SK-N-SH (cell line): ENCODE measurements at regions not wholly inside any gene's neighbourhood (a gene's known extent, or its start where the extent isn't known, plus 50 kb on each side); places are given as distances from the start of the nearest gene placed in this dataset.
"Not testable (repeated sequence)": the region's sequence is repeated elsewhere in the genome, so short reads cannot be mapped to it uniquely, and the experiment has no call there.

ENCODE experiments used
- CTCF ChIA-PET: fragments of 300-600, 350-600 bp; formaldehyde crosslinking; extraction: SDS; loops from one replicate; lab custom pipeline; 2021; lab: Yijun Ruan, JAX
- POLR2A ChIA-PET: fragments of 350-600 bp; sonication (Branson Sonifier 250); formaldehyde crosslinking; extraction: SDS; loops from one replicate; lab custom pipeline; 2020; ENCODE audit warnings: antibody characterized with exemption, inconsistent platforms; lab: Yijun Ruan, JAX
- DNase-seq: peaks from one replicate; pipeline ENCODE4 v3.0.0; 2012
- H2AFZ ChIP-seq: fragments of 200-600 bp; sonication (generic); 2 replicates; pipeline ENCODE4 v1.8.1; 2016; ENCODE audit warnings: antibody characterized with exemption, mild to moderate bottlenecking, low read depth
- H3F3A ChIP-seq: fragments of 200-600 bp; sonication (generic); replicated peaks from 2 replicates; pipeline ENCODE3; 2016; ENCODE audit warnings: antibody characterized with exemption, mild to moderate bottlenecking; ENCODE audit not compliant: insufficient read depth
- H3K27ac ChIP-seq, 2 experiments: fragments of 200-500 bp in 1 of 2; fragments of 200-600 bp in 1 of 2; sonication (Bioruptor generic) in 1 of 2; sonication (generic), shearing (Covaris generic) in 1 of 2; 2 replicates each; pipeline versions ENCODE4 v1.5.1 to v1.6.1; 2014 to 2016; ENCODE audit warnings: low read depth in 2 of 2, inconsistent platforms in 1 of 2, low read length in 1 of 2, mild to moderate bottlenecking in 1 of 2, mixed read lengths in 1 of 2
- H3K27me3 ChIP-seq: fragments of 200-600 bp; sonication (generic), shearing (Covaris generic); 2 replicates; pipeline ENCODE4 v1.6.1; 2016; ENCODE audit warnings: mixed run types; ENCODE audit not compliant: insufficient read depth
- H3K36me3 ChIP-seq, 2 experiments: fragments of 200-500 bp in 1 of 2; fragments of 200-600 bp in 1 of 2; sonication (Bioruptor generic) in 1 of 2; sonication (generic) in 1 of 2; replicated peaks in 1 of 2; 2 replicates each; pipeline versions ENCODE3 to v1.5.1; 2014 to 2016; ENCODE audit warnings: low read length in 1 of 2, mild to moderate bottlenecking in 1 of 2; ENCODE audit not compliant: insufficient read depth in 2 of 2, control insufficient read depth in 1 of 2
- H3K4me1 ChIP-seq, 2 experiments: fragments of 200-500 bp in 1 of 2; fragments of 200-600 bp in 1 of 2; sonication (Bioruptor generic) in 1 of 2; sonication (generic), shearing (Covaris generic) in 1 of 2; 2 replicates each; pipeline versions ENCODE4 v1.5.1 to v1.6.1; 2014 to 2016; ENCODE audit warnings: low read depth in 1 of 2, low read length in 1 of 2, mixed run types in 1 of 2; ENCODE audit not compliant: insufficient read depth in 2 of 2, control insufficient read depth in 1 of 2
- H3K4me2 ChIP-seq: fragments of 200-600 bp; sonication (generic), shearing (Covaris generic); 2 replicates; pipeline ENCODE4 v1.6.1; 2017; ENCODE audit warnings: mixed run types
- H3K4me3 ChIP-seq, 2 experiments: fragments of 200-500 bp in 1 of 2; fragments of 200-600 bp in 1 of 2; sonication (Bioruptor generic) in 1 of 2; sonication (generic), shearing (Covaris generic) in 1 of 2; 2 replicates each; pipeline versions ENCODE4 v1.5.1 to v1.8.1; 2014 to 2016; ENCODE audit warnings: low read depth in 2 of 2, inconsistent platforms in 1 of 2, low read length in 1 of 2, mild to moderate bottlenecking in 1 of 2, mixed read lengths in 1 of 2, moderate library complexity in 1 of 2
- H3K79me2 ChIP-seq: fragments of 200-600 bp; sonication (generic); 2 replicates; pipeline ENCODE4 v1.8.1; 2017; ENCODE audit warnings: mild to moderate bottlenecking; ENCODE audit not compliant: insufficient read depth
- H3K9ac ChIP-seq: fragments of 200-600 bp; sonication (generic); 2 replicates; pipeline ENCODE4 v1.6.1; 2017; ENCODE audit warnings: mixed run types
- H3K9me2 ChIP-seq: fragments of 200-600 bp; sonication (generic); 2 replicates; pipeline ENCODE4 v1.6.1; 2017; ENCODE audit warnings: mixed run types
- H3K9me3 ChIP-seq: fragments of 200-600 bp; sonication (generic); 2 replicates; pipeline ENCODE4 v1.6.1; 2017; ENCODE audit warnings: mixed run types, mild to moderate bottlenecking, moderate library complexity
- H4K20me1 ChIP-seq: fragments of 200-600 bp; sonication (generic); 2 replicates; pipeline ENCODE4 v1.6.1; 2017; ENCODE audit warnings: mild to moderate bottlenecking, mixed run types; ENCODE audit not compliant: insufficient read depth
- CHD2 ChIP-seq: fragments of 150-350 bp; IDR thresholded peaks from 2 replicates; pipeline ENCODE4 v1.6.1; 2018; ENCODE audit warnings: low read length; ENCODE audit not compliant: partially characterized antibody
- FOXJ3 ChIP-seq: sonication (generic); formaldehyde crosslinking; IDR thresholded peaks from 2 replicates; pipeline ENCODE4 v1.5.1; 2020; ENCODE audit warnings: mild to moderate bottlenecking, missing genetic modification reagents
- RAD21 ChIP-seq: IDR thresholded peaks from 2 replicates; pipeline ENCODE4 v1.6.1; 2012; ENCODE audit warnings: mild to moderate bottlenecking, low read length
- RFX5 ChIP-seq: IDR thresholded peaks from 2 replicates; pipeline ENCODE4 v1.6.1; 2012; ENCODE audit warnings: mild to moderate bottlenecking, improper control_type of control experiment, low read length
- RXRA ChIP-seq: IDR thresholded peaks from 2 replicates; pipeline ENCODE4 v1.4.0; 2012; ENCODE audit warnings: low read depth, mild to moderate bottlenecking, borderline replicate concordance
- SMC3 ChIP-seq: IDR thresholded peaks from 2 replicates; pipeline ENCODE4 v1.6.1; 2012; ENCODE audit warnings: low read depth, low read length, improper control_type of control experiment
- TAF1 ChIP-seq: IDR thresholded peaks from 2 replicates; pipeline ENCODE4 v1.6.1; 2012; ENCODE audit warnings: low read depth, mild to moderate bottlenecking, low read length, moderate library complexity, borderline replicate concordance
- TCF12 ChIP-seq: IDR thresholded peaks from 2 replicates; pipeline ENCODE4 v1.4.0; 2012
- WGBS: methylation state at CpG from one replicate; pipeline ENCODE4 v1.1.6; 2017; ENCODE audit warnings: low lambda C conversion rate; 5-methylcytosine and 5-hydroxymethylcytosine counted together
- TF ChIP-seq, protein P1 (sequence below): IDR thresholded peaks from 2 replicates; pipeline ENCODE4 v1.4.0; 2012; ENCODE audit warnings: low read depth, borderline replicate concordance
- TF ChIP-seq, protein P2 (sequence below): fragments of 150-350 bp; IDR thresholded peaks from 2 replicates; pipeline ENCODE4 v1.6.1; 2017; ENCODE audit warnings: antibody characterized with exemption, low read length, low read depth, borderline replicate concordance
- TF ChIP-seq, protein P3 (sequence below): fragments of 150-350 bp; IDR thresholded peaks from 2 replicates; pipeline ENCODE4 v1.6.1; 2016; ENCODE audit warnings: mild to moderate bottlenecking, low read depth, low read length
- TF ChIP-seq, protein P4 (sequence below): IDR thresholded peaks from 2 replicates; pipeline ENCODE4; 2012
- TF ChIP-seq, protein P5 (sequence below): fragments of 200-600 bp; sonication (generic); IDR thresholded peaks from 2 replicates; pipeline ENCODE4 v1.6.1; 2017; ENCODE audit warnings: antibody characterized with exemption, mild to moderate bottlenecking, moderate library complexity
- TF ChIP-seq, protein P6 (sequence below): IDR thresholded peaks from 2 replicates; pipeline ENCODE4 v1.4.0; 2012; ENCODE audit warnings: low read depth

DNA sequence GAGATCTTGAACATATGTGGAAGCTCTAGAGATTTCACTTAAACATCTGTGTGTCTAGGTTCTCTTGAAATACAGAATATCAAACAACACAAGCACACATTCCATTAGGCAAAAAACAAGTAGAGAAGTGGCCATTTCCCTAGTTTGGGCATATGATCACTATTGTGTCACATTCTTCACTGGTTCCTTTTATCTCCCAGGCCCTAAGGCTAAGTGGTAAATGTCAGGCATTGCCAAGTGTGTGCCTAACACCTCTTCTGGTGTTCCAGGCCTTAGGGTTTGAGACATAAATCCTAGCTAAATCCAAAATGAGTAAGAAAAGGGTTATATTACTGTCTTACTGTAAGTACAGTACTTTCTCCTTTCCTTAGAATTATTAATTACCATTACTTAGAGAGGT lies 880.1 kb downstream of the PDCD6IP start:
- Histone ChIP-seq H4K20me1 (no peaks in the 10 kb centered on the region), H3K9me2 (no peaks in the 10 kb centered on the region), H3K27me3 (no peaks in the 10 kb centered on the region), H3F3A (no peaks in the 10 kb centered on the region), H3K9ac (no peak overlapping the region), H3K27ac (no peak overlapping the region), H3K9me3 (no peaks in the 10 kb centered on the region), H3K79me2 (no peaks in the 10 kb centered on the region), H3K4me1 (no peaks in the 10 kb centered on the region), H3K4me2 (no peak overlapping the region), H3K4me3 (no peak overlapping the region), H2AFZ (no peak overlapping the region), H3K36me3 (no peaks in the 10 kb centered on the region)
- TF ChIP-seq, protein P1, sequence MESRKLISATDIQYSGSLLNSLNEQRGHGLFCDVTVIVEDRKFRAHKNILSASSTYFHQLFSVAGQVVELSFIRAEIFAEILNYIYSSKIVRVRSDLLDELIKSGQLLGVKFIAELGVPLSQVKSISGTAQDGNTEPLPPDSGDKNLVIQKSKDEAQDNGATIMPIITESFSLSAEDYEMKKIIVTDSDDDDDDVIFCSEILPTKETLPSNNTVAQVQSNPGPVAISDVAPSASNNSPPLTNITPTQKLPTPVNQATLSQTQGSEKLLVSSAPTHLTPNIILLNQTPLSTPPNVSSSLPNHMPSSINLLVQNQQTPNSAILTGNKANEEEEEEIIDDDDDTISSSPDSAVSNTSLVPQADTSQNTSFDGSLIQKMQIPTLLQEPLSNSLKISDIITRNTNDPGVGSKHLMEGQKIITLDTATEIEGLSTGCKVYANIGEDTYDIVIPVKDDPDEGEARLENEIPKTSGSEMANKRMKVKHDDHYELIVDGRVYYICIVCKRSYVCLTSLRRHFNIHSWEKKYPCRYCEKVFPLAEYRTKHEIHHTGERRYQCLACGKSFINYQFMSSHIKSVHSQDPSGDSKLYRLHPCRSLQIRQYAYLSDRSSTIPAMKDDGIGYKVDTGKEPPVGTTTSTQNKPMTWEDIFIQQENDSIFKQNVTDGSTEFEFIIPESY, result no peak
- no peak for DNase-seq
- ChIA-PET POLR2A (no interaction called here), CTCF (interaction anchor here (0.8 kb wide), 1 partner anchor 795 kb away, joined by 3 read pairs; no protein-coding TSS in a partner anchor)

DNA sequence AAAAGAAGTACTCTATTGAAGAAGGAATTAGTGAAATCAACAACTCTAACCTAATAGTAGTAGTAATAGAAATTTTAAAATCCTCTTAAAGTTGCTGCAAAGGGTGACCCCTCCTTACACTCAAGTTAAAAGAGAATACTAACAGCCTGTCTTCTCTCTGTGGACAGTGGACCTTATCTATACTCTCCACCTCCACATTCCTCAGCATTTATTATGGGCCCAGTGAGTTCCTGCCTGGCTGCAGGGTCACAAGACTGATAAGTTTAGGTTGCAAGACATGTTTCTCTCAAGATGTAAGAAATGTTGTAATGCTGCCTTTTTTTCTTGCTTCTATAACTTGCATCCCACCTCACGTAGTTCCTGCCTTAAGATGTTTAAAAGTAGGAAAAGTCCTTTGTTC lies 880.6 kb downstream of the PDCD6IP start:
- H3K36me3 ChIP-seq, H3K9me2 ChIP-seq, H3K79me2 ChIP-seq, H2AFZ ChIP-seq, H3F3A ChIP-seq, H3K4me3 ChIP-seq, H3K27ac ChIP-seq, DNase-seq, POLR2A ChIA-PET, H3K9me3 ChIP-seq, H3K9ac ChIP-seq, H3K4me2 ChIP-seq, H3K4me1 ChIP-seq, H3K27me3 ChIP-seq, H4K20me1 ChIP-seq: not testable (repeated sequence)
- CTCF ChIA-PET, result interaction anchor here (0.8 kb wide), 1 partner anchor 795 kb away, joined by 3 read pairs; no protein-coding TSS in a partner anchor
- WGBS, result 9% methylated on average over 1 of the region's 1 CpG

DNA sequence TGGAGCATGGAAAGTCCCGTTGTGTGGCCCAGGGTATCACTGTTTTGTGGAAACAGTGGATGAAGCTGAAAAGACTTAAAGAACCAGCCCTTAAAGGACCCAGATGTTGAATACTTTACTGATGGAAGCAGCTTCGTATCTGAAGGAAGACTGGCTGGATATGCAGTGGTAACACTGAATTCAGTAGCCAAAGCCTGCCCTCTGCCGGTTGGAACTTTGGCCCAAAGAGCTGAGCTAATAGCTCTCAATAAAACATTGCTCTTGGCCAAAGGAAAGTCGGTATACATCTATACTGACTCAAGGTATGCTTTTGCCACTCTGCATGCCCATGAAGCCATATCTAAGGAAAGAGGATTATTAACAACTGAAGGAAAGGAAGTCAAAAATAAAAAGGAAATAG lies 885.4 kb downstream of the PDCD6IP start:
- Histone ChIP-seq H4K20me1 (no peaks in the 10 kb centered on the region), H3K79me2 (no peaks in the 10 kb centered on the region), H3K4me3 (no peak overlapping the region), H3K27ac (no peak overlapping the region; a peak in 1 of 4 replicates), H3K4me2 (no peak overlapping the region), H3K36me3 (no peaks in the 10 kb centered on the region), H3K27me3 (no peaks in the 10 kb centered on the region), H3K4me1 (no peaks in the 10 kb centered on the region), H3K9me3 (no peaks in the 10 kb centered on the region), H3F3A (no peaks in the 10 kb centered on the region), H3K9me2 (no peaks in the 10 kb centered on the region), H3K9ac (no peak overlapping the region), H2AFZ (no peak overlapping the region)
- ChIA-PET POLR2A (interaction anchor here (1.5 kb wide), 1 partner anchor 800 kb away, joined by 5 read pairs; no protein-coding TSS in a partner anchor), CTCF (interaction anchor here (0.7 to 5.3 kb wide), 24 partner anchors 9 to 1225 kb away, joined by 3 to 50 read pairs (median 4); no protein-coding TSS in a partner anchor)
- 22% methylated on average over 4 of the region's 4 CpGs for WGBS
- DNase-seq, result peak; percentile 4
- peak; percentile 79 for TF ChIP-seq RAD21
- TF ChIP-seq TAF1, result no peak
- TF ChIP-seq RFX5, result no peak
- TF ChIP-seq, protein P2, sequence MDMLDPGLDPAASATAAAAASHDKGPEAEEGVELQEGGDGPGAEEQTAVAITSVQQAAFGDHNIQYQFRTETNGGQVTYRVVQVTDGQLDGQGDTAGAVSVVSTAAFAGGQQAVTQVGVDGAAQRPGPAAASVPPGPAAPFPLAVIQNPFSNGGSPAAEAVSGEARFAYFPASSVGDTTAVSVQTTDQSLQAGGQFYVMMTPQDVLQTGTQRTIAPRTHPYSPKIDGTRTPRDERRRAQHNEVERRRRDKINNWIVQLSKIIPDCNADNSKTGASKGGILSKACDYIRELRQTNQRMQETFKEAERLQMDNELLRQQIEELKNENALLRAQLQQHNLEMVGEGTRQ, result no peak
- TF ChIP-seq, protein P3, sequence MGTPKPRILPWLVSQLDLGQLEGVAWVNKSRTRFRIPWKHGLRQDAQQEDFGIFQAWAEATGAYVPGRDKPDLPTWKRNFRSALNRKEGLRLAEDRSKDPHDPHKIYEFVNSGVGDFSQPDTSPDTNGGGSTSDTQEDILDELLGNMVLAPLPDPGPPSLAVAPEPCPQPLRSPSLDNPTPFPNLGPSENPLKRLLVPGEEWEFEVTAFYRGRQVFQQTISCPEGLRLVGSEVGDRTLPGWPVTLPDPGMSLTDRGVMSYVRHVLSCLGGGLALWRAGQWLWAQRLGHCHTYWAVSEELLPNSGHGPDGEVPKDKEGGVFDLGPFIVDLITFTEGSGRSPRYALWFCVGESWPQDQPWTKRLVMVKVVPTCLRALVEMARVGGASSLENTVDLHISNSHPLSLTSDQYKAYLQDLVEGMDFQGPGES, result no peak
- TF ChIP-seq, protein P4, sequence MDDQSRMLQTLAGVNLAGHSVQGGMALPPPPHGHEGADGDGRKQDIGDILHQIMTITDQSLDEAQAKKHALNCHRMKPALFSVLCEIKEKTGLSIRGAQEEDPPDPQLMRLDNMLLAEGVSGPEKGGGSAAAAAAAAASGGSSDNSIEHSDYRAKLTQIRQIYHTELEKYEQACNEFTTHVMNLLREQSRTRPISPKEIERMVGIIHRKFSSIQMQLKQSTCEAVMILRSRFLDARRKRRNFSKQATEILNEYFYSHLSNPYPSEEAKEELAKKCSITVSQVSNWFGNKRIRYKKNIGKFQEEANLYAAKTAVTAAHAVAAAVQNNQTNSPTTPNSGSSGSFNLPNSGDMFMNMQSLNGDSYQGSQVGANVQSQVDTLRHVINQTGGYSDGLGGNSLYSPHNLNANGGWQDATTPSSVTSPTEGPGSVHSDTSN, result no peak
- TF ChIP-seq, protein P5, sequence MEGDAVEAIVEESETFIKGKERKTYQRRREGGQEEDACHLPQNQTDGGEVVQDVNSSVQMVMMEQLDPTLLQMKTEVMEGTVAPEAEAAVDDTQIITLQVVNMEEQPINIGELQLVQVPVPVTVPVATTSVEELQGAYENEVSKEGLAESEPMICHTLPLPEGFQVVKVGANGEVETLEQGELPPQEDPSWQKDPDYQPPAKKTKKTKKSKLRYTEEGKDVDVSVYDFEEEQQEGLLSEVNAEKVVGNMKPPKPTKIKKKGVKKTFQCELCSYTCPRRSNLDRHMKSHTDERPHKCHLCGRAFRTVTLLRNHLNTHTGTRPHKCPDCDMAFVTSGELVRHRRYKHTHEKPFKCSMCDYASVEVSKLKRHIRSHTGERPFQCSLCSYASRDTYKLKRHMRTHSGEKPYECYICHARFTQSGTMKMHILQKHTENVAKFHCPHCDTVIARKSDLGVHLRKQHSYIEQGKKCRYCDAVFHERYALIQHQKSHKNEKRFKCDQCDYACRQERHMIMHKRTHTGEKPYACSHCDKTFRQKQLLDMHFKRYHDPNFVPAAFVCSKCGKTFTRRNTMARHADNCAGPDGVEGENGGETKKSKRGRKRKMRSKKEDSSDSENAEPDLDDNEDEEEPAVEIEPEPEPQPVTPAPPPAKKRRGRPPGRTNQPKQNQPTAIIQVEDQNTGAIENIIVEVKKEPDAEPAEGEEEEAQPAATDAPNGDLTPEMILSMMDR, result peak; percentile 30
- TF ChIP-seq, protein P6, sequence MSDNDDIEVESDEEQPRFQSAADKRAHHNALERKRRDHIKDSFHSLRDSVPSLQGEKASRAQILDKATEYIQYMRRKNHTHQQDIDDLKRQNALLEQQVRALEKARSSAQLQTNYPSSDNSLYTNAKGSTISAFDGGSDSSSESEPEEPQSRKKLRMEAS, result no peak
- no peak for TF ChIP-seq FOXJ3 (CRISPR knock-in tag)
- no peak for TF ChIP-seq CHD2
- TF ChIP-seq RXRA, result no peak
- peak; percentile 67 for TF ChIP-seq SMC3
- TF ChIP-seq TCF12, result no peak
